HG03066 (cell line): ENCODE measurements at regions not wholly inside any gene's neighbourhood (a gene's known extent, or its start where the extent isn't known, plus 50 kb on each side); places are given as distances from the start of the nearest gene placed in this dataset.
"Not testable (repeated sequence)": the region's sequence is repeated elsewhere in the genome, so short reads cannot be mapped to it uniquely, and the experiment has no call there.

Experiments
- ATAC-seq: cut with Tn5 transposase; IDR thresholded peaks from one replicate; pipeline ENCODE4 v1.9.1; 2021; ENCODE audit warnings: low read depth; ENCODE audit not compliant: unreplicated experiment

GRCh38 chr12:74185360-74185759 lies 352.3 kb upstream of the ATXN7L3B start:
- no peak for ATAC-seq

DNA sequence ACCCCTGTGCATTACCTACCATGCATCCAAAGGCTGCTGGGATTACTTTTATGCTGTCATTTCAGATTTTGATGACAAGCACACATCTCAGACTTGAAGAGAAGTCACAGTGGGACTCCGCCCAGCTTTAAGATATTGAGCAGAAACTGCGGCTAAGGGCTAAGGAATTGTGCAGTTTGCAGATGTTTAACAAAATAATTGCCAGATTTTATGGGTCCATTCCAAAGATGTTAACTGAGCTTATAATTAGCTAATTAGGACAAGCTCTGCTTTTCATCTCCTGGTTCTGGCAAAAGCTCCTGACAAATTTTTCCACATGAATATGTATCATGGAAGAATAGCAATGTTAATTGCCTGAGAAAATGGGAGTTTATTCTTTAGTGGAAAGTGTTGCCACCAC lies 344.4 kb upstream of the ATXN7L3B start:
- ATAC-seq = no peak

DNA sequence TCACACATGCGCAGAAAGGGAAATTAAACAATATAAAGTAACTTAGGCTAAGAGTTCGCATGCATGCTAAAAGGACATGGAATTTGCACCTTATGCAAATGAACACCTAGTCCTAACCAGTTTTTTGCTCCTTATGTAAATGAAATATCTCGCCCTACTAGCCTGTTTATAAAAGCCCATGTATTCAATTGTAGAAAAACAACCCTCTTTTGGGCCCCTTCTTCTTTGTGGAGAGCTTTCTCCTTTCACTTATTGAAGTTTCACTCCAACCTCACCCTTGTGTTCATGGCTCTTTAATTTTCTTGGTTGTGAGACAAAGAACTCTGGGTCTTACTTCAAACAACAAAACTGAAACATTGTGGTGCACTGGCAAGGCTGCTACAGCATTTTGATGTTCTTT lies 333.4 kb upstream of the ATXN7L3B start:
- ATAC-seq = no peak

GRCh38 chr12:74227846-74228545 lies 309.6 kb upstream of the ATXN7L3B start:
- ATAC-seq = no peak

GRCh38 chr12:74229671-74230070 lies 308.0 kb upstream of the ATXN7L3B start:
- no peak for ATAC-seq

GRCh38 chr12:74235342-74235741 lies 302.3 kb upstream of the ATXN7L3B start:
- no peak for ATAC-seq

GRCh38 chr12:74241341-74241740 lies 296.3 kb upstream of the ATXN7L3B start:
- no peak for ATAC-seq

DNA sequence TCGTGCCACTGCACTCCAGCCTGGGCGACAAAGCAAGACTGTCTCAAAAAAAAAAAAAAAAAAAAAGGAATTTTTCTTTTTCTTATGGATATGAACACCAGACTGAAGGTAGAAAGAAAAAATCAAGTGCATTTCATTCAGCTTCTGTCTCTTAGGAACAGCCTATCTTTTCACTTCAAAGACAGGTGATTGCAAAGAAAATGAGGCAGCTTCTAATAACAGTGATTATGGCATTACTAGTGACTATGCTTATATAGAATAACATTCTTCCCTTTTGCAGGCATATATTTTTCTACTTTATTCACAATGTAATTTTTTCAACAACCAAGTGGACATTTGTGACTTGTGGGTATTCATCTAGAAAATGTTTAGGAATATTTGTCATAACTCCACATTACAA lies 295.5 kb upstream of the ATXN7L3B start:
- no peak for ATAC-seq

- ATAC-seq = no peak
These were observed 292.2 kb upstream of the ATXN7L3B start for GRCh38 chr12:74245458-74245857.

- no peak for ATAC-seq
These were observed 286.7 kb upstream of the ATXN7L3B start for GRCh38 chr12:74250891-74251290.

- ATAC-seq = not testable (repeated sequence)
These were observed 283.8 kb upstream of the ATXN7L3B start for GRCh38 chr12:74253826-74254225.

- no peak for ATAC-seq
These were observed 282.9 kb upstream of the ATXN7L3B start for GRCh38 chr12:74254784-74255183.

DNA sequence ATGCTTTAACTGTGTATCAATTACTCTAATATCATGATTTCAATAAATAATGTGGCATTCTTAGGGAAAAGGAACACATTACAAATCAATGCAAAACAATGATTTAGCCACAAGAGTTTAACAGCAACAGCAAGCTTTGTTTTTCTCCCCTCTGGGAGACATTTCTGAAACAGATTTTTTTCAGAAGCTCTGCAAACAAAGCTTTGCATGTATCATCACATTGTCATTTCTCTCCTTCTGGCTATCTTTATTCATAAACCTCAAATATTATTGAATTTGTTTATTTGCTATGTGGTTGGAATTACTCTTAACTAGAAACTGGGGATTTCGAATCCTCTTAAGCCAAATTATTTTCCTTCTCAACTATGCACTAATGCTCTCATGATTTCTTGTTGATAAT lies 278.4 kb upstream of the ATXN7L3B start:
- no peak for ATAC-seq

GRCh38 chr12:74264692-74265091 lies 272.9 kb upstream of the ATXN7L3B start:
- ATAC-seq = no peak

- not testable (repeated sequence) for ATAC-seq
These were observed 268.3 kb upstream of the ATXN7L3B start for GRCh38 chr12:74269355-74269754.

DNA sequence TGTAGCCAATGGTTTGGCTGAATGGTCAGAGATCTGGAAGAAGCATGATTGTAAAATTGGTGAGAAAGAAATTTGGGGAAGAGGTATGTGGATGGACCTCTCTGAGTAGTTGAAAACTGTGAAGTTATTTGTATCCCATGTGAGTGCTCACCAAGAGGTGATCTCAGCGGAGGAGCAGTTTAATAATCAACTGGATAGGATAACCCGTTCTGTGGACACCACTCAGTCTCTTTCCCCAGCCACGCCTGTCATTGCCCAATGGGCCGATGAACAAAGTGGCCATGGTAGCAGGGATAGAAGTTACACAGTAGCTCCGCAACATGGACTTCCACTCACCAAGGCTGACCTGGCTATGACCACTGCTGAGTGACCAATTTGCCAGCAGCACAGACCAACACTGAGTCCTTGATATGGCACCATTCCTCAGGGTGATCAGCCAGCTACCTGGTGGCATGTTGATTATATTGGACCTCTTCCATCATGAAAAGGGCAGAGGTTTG lies 257.4 kb upstream of the ATXN7L3B start:
- ATAC-seq = no peak

- not testable (repeated sequence) for ATAC-seq
These were observed 256.0 kb upstream of the ATXN7L3B start for GRCh38 chr12:74281401-74282180.

DNA sequence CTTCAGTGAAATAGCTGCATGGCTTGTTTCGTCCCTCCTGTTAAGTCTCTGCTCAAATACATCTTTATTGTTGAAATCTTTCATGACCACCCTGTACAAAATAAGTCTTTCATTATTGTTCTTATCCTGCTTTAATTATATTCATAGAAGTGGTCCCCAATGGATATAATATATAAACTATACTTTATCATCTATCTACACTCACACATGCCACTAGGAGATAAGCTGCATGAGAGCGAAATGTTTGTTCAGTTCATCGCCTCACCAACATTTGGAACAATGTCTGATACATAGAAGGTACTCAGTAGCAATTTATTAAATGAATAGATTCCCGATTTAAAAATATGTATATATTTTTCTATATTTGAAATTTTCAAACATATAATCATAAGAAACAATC lies 254.0 kb upstream of the ATXN7L3B start:
- ATAC-seq = no peak

GRCh38 chr12:74285773-74286172 lies 251.9 kb upstream of the ATXN7L3B start:
- no peak for ATAC-seq

- ATAC-seq = no peak
These were observed 251.4 kb upstream of the ATXN7L3B start for GRCh38 chr12:74286254-74286653.

GRCh38 chr12:74292351-74293194 lies 245.1 kb upstream of the ATXN7L3B start:
- no peak for ATAC-seq
